Endothelial cell (in vitro differentiated cells): ENCODE measurements at regions not wholly inside any gene's neighbourhood (a gene's known extent, or its start where the extent isn't known, plus 50 kb on each side); places are given as distances from the start of the nearest gene placed in this dataset.

Experiments
- DNase-seq: peaks from one replicate; pipeline ENCODE4 v3.0.0; 2021; ENCODE audit warnings: low spot score
- H3K27ac Mint-ChIP-seq: one replicate; pipeline ENCODE4 v1.8.0; 2021; ENCODE audit warnings: mixed read lengths, inconsistent platforms; ENCODE audit not compliant: unreplicated experiment
- H3K27me3 Mint-ChIP-seq: one replicate; pipeline ENCODE4 v1.8.0; 2021; ENCODE audit warnings: mild to moderate bottlenecking, moderate library complexity, mixed read lengths, inconsistent platforms; ENCODE audit not compliant: unreplicated experiment
- H3K36me3 Mint-ChIP-seq: one replicate; pipeline ENCODE4 v1.8.0; 2021; ENCODE audit warnings: mild to moderate bottlenecking, low read depth, mixed read lengths, inconsistent platforms; ENCODE audit not compliant: unreplicated experiment
- H3K4me1 Mint-ChIP-seq: one replicate; pipeline ENCODE4 v1.8.0; 2021; ENCODE audit warnings: mild to moderate bottlenecking, mixed read lengths, inconsistent platforms; ENCODE audit not compliant: unreplicated experiment
- H3K4me3 Mint-ChIP-seq: one replicate; pipeline ENCODE4 v1.8.0; 2021; ENCODE audit warnings: mild to moderate bottlenecking, mixed read lengths, inconsistent platforms; ENCODE audit not compliant: unreplicated experiment
- H3K9me3 Mint-ChIP-seq: one replicate; pipeline ENCODE4 v1.8.0; 2021; ENCODE audit warnings: mixed read lengths, inconsistent platforms; ENCODE audit not compliant: unreplicated experiment
- CTCF ChIP-seq: fragments of 200-600 bp; sonication (generic); IDR thresholded peaks from one replicate; pipeline ENCODE4 v1.5.0; 2021; ENCODE audit warnings: antibody characterized with exemption; ENCODE audit not compliant: unreplicated experiment

DNA sequence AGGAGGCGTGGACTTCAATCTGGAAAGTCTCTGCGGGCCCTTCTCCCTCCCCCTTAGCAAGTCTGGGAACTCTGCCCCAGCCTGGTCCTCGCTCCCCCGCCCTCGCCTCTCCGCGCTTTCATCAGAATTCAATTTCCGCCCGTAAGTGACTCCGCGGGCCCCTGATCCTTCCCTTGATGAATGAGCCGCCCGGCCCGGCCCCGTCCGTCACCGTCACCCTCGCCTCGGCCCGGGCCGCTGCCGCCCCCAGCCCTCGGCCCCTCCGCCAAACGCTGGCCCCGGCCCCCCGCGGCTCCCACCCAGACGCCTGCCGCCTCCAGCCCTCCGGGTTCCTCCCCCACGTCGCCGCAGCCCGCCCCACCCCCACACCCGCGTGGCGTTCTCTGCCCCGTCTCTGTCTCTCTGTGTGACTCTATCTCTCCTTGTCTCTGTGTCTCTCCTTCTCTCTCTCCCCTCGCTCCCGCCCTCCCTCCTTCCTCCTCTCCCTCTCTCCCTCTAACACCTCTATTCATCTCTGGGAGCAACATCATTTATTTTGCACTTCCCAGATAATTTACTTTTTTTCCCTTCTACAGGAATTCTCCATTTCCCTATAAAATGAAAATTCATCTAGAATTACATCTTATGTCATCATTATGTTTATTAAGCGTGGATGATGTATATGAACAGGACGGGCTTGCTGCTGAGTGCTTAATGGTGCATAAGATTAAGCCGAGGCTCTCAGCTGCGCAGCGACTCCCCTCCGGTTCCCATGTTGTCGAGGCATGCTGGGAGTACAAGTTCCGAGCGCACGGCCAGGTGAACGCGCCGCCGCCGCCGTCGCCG lies 91.2 kb upstream of the PAX2 start:
- DNase-seq = no peak
- peaks cover 27% of the 10 kb centered on the region for H3K4me1 Mint-ChIP-seq
- peaks cover 32% of the 10 kb centered on the region for H3K27me3 Mint-ChIP-seq
- H3K27ac Mint-ChIP-seq = no peak overlapping the region
- peaks cover 11% of the 10 kb centered on the region for H3K36me3 Mint-ChIP-seq
- peak overlapping the region; percentile 80 for H3K4me3 Mint-ChIP-seq
- no peak for TF ChIP-seq CTCF
- H3K9me3 Mint-ChIP-seq = no peaks in the 10 kb centered on the region

GRCh38 chr10:100654782-100655325 lies 90.5 kb upstream of the PAX2 start:
- Mint-ChIP-seq H3K27ac (no peak overlapping the region), H3K27me3 (peaks cover 32% of the 10 kb centered on the region)

GRCh38 chr10:100655326-100655759 lies 90.0 kb upstream of the PAX2 start:
- H3K4me1 Mint-ChIP-seq = peaks cover 25% of the 10 kb centered on the region
- DNase-seq = no peak
- H3K27ac Mint-ChIP-seq = no peak overlapping the region
- peaks cover 35% of the 10 kb centered on the region for H3K27me3 Mint-ChIP-seq
- no peaks in the 10 kb centered on the region for H3K9me3 Mint-ChIP-seq
- peaks cover 8% of the 10 kb centered on the region for H3K36me3 Mint-ChIP-seq
- TF ChIP-seq CTCF = no peak
- H3K4me3 Mint-ChIP-seq = peak overlapping the region; percentile 67

More at GRCh38 chr10:100654782-100655325, 90.5 kb upstream of the PAX2 start:
- Mint-ChIP-seq H3K4me3 (peak overlapping the region; percentile 80), H3K9me3 (no peaks in the 10 kb centered on the region), H3K36me3 (peaks cover 11% of the 10 kb centered on the region), H3K4me1 (peaks cover 27% of the 10 kb centered on the region)
- TF ChIP-seq CTCF = no peak
- peak; percentile 28 for DNase-seq

GRCh38 chr10:100655760-100656421 lies 89.5 kb upstream of the PAX2 start:
- peaks cover 8% of the 10 kb centered on the region for H3K36me3 Mint-ChIP-seq
- peaks cover 36% of the 10 kb centered on the region for H3K27me3 Mint-ChIP-seq
- no peak for TF ChIP-seq CTCF
- no peak for DNase-seq
- H3K9me3 Mint-ChIP-seq = no peaks in the 10 kb centered on the region
- H3K27ac Mint-ChIP-seq = no peak overlapping the region
- H3K4me3 Mint-ChIP-seq = peak overlapping the region; percentile 67
- peaks cover 25% of the 10 kb centered on the region for H3K4me1 Mint-ChIP-seq
